ENCODE measurements at regions not wholly inside any gene's neighbourhood (a gene's known extent, or its start where the extent isn't known, plus 50 kb on each side); places are given as distances from the start of the nearest gene placed in this dataset.

DNA sequence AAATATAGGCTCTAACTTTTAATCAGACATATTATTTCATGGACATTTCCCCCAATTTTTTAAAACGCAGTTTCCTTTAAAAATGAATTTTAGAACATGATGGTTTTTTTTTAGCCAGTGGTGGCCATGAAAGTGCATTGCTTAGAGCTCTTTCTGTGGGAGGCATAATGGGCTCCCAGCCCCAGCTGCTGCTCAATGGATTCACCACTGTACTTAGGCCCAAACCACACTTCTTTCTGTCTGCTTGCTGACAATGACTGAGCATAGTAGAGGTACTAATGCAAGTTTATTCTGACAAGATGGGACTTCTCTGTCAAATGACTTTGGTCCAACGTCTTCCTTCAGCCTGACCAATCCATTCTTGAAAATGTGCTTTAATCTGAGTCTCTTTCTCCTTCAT lies 400.2 kb upstream of the GRIA3 start:
- Histone ChIP-seq H3K9me3 (replicated peaks in 1 of 2; ENCODE audit: control insufficient read depth in 2 of 2, insufficient read depth in 1 of 2, low read depth in 1 of 2, low read length in 2 of 2) (no peaks in the 10 kb centered on the region), H3K4me2 (ENCODE audit: insufficient read depth, low read length, poor library complexity, severe bottlenecking) (no peak overlapping the region), H3K18ac (ENCODE audit: low read length) (no peak overlapping the region), H4K8ac (ENCODE audit: low read depth, low read length) (no peak overlapping the region), H2BK15ac (ENCODE audit: low read length) (no peak overlapping the region), H2AFZ (ENCODE audit: low read length) (no peak overlapping the region), H3K4ac (ENCODE audit: low read length) (no peak overlapping the region), H3K27me3 (ENCODE audit: control insufficient read depth in 3 of 3, insufficient read depth in 3 of 3, low read depth in 1 of 3, low read length in 3 of 3) (no peaks in the 10 kb centered on the region), H2BK120ac (ENCODE audit: low read depth, low read length) (no peak overlapping the region), H3K36me3 (replicated peaks in 1 of 2; ENCODE audit: control insufficient read depth in 2 of 2, insufficient read depth in 2 of 2, low read length in 2 of 2) (no peaks in the 10 kb centered on the region), H3K4me1 (ENCODE audit: control insufficient read depth in 2 of 2, insufficient read depth in 1 of 2, low read depth in 1 of 2, low read length in 2 of 2) (no peaks in the 10 kb centered on the region), H4K91ac (ENCODE audit: low read depth, low read length, poor library complexity) (no peak overlapping the region), H2BK5ac (ENCODE audit: low read length) (no peak overlapping the region), H3K79me1 (ENCODE audit: low read depth, low read length) (no peaks in the 10 kb centered on the region), H3K27ac (replicated peaks; ENCODE audit: low read length) (no peak overlapping the region), H3K14ac (ENCODE audit: low read length) (no peak overlapping the region), H2AK5ac (ENCODE audit: low read depth, low read length) (no peak overlapping the region), H2BK12ac (ENCODE audit: low read length) (no peak overlapping the region), H3K9ac (ENCODE audit: low read depth, low read length, poor library complexity) (no peak overlapping the region), H3K23ac (ENCODE audit: low read depth, low read length, poor library complexity) (no peak overlapping the region), H3K4me3 (ENCODE audit: low read length in 2 of 2) (no peak overlapping the region)
- WGBS, 2 donors (ENCODE audit: extremely low coverage in 2 of 2, insufficient read length in 2 of 2, insufficient replicate concordance in 1 of 2) = no CpG with 5 or more reads among the region's 2 CpGs
- no peak for DNase-seq (ENCODE audit: low spot score)

DNA sequence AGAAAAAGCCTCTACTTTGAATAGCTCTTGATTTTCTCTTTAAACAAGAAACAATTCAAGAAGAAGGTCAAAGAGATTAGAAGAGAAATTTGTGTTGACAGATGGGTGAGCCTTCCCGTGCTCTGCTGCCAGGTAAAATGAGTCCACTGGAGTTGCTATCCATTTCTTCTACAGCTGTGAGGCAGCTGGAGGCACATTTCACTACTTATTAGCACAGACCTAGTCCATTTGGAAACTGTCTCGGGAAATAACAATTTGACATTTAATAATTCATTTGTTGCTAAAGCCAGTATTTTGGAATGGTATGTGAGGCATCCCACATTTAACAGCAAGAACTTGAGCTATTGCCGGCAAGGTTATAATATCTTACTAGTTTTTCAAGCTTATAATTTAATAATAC lies 396.8 kb upstream of the GRIA3 start:
- Histone ChIP-seq H3K18ac (ENCODE audit: low read length) (no peak overlapping the region), H3K9ac (ENCODE audit: low read depth, low read length, poor library complexity) (no peak overlapping the region), H2BK5ac (ENCODE audit: low read length) (no peak overlapping the region), H3K4me1 (ENCODE audit: control insufficient read depth in 2 of 2, insufficient read depth in 1 of 2, low read depth in 1 of 2, low read length in 2 of 2) (peaks cover 0 to 5% of the 10 kb centered on the region in 2 donors), H3K27me3 (ENCODE audit: control insufficient read depth in 3 of 3, insufficient read depth in 3 of 3, low read depth in 1 of 3, low read length in 3 of 3) (no peaks in the 10 kb centered on the region), H3K79me1 (ENCODE audit: low read depth, low read length) (no peaks in the 10 kb centered on the region), H3K23ac (ENCODE audit: low read depth, low read length, poor library complexity) (no peak overlapping the region), H3K4me3 (ENCODE audit: low read length in 2 of 2) (no peak overlapping the region), H4K91ac (ENCODE audit: low read depth, low read length, poor library complexity) (no peak overlapping the region), H4K8ac (ENCODE audit: low read depth, low read length) (no peak overlapping the region), H3K4ac (ENCODE audit: low read length) (no peak overlapping the region), H3K14ac (ENCODE audit: low read length) (no peak overlapping the region), H2AK5ac (ENCODE audit: low read depth, low read length) (no peak overlapping the region), H3K27ac (replicated peaks; ENCODE audit: low read length) (no peak overlapping the region), H3K9me3 (replicated peaks in 1 of 2; ENCODE audit: control insufficient read depth in 2 of 2, insufficient read depth in 1 of 2, low read depth in 1 of 2, low read length in 2 of 2) (no peaks in the 10 kb centered on the region), H3K36me3 (replicated peaks in 1 of 2; ENCODE audit: control insufficient read depth in 2 of 2, insufficient read depth in 2 of 2, low read length in 2 of 2) (no peaks in the 10 kb centered on the region), H2BK12ac (ENCODE audit: low read length) (no peak overlapping the region), H2BK15ac (ENCODE audit: low read length) (no peak overlapping the region), H2BK120ac (ENCODE audit: low read depth, low read length) (no peak overlapping the region), H3K4me2 (ENCODE audit: insufficient read depth, low read length, poor library complexity, severe bottlenecking) (no peak overlapping the region), H2AFZ (ENCODE audit: low read length) (no peak overlapping the region)
- no peak for DNase-seq (ENCODE audit: low spot score)
- WGBS, 2 donors (ENCODE audit: extremely low coverage in 2 of 2, insufficient read length in 2 of 2, insufficient replicate concordance in 1 of 2) = no CpG with 5 or more reads among the region's 3 CpGs

DNA sequence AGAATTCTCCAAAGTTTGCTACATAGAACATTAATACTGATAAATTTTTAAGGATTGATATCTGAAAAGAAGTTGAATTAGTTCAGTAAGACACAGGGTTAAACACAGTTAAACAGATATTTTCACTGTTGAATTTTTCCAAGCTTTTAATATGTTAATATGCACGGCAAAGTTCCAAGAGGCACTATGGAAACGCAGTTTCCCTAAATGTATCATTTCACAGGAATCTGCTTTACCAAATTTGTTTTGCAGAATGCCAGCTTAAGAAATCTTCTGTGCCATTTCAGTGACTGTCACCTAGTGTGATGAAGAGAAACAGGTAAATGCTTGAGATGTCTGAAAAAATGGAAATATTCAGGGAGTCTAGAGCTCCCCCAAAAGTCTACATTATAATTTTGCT lies 395.9 kb upstream of the GRIA3 start:
- Histone ChIP-seq H3K27ac (replicated peaks; ENCODE audit: low read length) (no peak overlapping the region), H3K18ac (ENCODE audit: low read length) (no peak overlapping the region), H4K91ac (ENCODE audit: low read depth, low read length, poor library complexity) (no peak overlapping the region), H3K23ac (ENCODE audit: low read depth, low read length, poor library complexity) (no peak overlapping the region), H3K4me1 (ENCODE audit: control insufficient read depth in 2 of 2, insufficient read depth in 1 of 2, low read depth in 1 of 2, low read length in 2 of 2) (peaks cover 0 to 5% of the 10 kb centered on the region in 2 donors), H3K4me2 (ENCODE audit: insufficient read depth, low read length, poor library complexity, severe bottlenecking) (no peak overlapping the region), H3K27me3 (ENCODE audit: control insufficient read depth in 3 of 3, insufficient read depth in 3 of 3, low read depth in 1 of 3, low read length in 3 of 3) (no peaks in the 10 kb centered on the region), H2BK15ac (ENCODE audit: low read length) (no peak overlapping the region), H2BK5ac (ENCODE audit: low read length) (no peak overlapping the region), H3K4ac (ENCODE audit: low read length) (no peak overlapping the region), H3K4me3 (ENCODE audit: low read length in 2 of 2) (no peak overlapping the region), H3K79me1 (ENCODE audit: low read depth, low read length) (no peaks in the 10 kb centered on the region), H2AK5ac (ENCODE audit: low read depth, low read length) (no peak overlapping the region), H2BK12ac (ENCODE audit: low read length) (no peak overlapping the region), H2BK120ac (ENCODE audit: low read depth, low read length) (no peak overlapping the region), H2AFZ (ENCODE audit: low read length) (no peak overlapping the region), H3K14ac (ENCODE audit: low read length) (no peak overlapping the region), H3K36me3 (replicated peaks in 1 of 2; ENCODE audit: control insufficient read depth in 2 of 2, insufficient read depth in 2 of 2, low read length in 2 of 2) (no peaks in the 10 kb centered on the region), H3K9me3 (replicated peaks in 1 of 2; ENCODE audit: control insufficient read depth in 2 of 2, insufficient read depth in 1 of 2, low read depth in 1 of 2, low read length in 2 of 2) (no peaks in the 10 kb centered on the region), H4K8ac (ENCODE audit: low read depth, low read length) (no peak overlapping the region), H3K9ac (ENCODE audit: low read depth, low read length, poor library complexity) (no peak overlapping the region)
- WGBS, 2 donors (ENCODE audit: extremely low coverage in 2 of 2, insufficient read length in 2 of 2, insufficient replicate concordance in 1 of 2) = no CpG with 5 or more reads among the region's 2 CpGs
- no peak for DNase-seq (ENCODE audit: low spot score)

DNA sequence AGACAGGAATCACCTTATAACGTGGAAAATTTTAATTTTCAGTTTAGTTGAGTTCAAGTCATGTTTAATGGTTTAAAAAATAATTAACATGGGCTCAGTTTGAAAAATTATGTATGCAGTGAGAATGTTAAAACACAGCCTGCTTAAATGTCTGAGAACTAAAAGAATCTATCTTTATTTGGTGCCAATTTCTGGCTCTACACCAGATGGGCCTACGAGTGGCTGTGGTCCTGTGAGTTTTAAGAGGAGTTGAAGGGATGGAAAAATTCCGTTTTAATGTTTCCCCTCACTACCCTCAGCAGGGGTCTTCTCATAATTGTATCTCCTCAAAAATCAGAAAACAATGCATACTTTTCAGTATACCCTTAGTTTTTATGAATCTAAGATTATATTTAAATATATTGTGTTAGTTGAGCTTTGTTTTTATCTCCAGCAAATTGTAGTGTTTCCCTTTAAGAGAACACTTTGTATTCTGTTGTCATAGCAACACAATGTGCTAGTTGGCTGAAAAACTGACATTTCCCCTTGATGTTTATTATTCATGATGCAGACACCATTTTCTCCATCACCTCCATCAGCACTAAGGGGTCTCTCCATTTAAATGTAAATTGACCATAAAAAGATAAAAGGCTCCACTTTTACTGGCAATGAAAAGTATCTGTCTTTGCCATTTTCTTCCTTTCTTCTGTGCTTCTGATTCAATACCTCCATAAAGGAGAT lies 393.5 kb upstream of the GRIA3 start:
- no peak for DNase-seq (ENCODE audit: low spot score)

More for the DNA sequence above, 393.5 kb upstream of the GRIA3 start:
- H2AK5ac ChIP-seq (ENCODE audit: low read depth, low read length) = no peak overlapping the region
- no peak overlapping the region for H3K27ac ChIP-seq (replicated peaks; ENCODE audit: low read length)
- no peaks in the 10 kb centered on the region for H3K36me3 ChIP-seq (replicated peaks in 1 of 2; ENCODE audit: control insufficient read depth in 2 of 2, insufficient read depth in 2 of 2, low read length in 2 of 2)
- no peak overlapping the region for H2BK5ac ChIP-seq (ENCODE audit: low read length)
- no peak overlapping the region for H3K18ac ChIP-seq (ENCODE audit: low read length)
- H3K4me1 ChIP-seq (ENCODE audit: control insufficient read depth in 2 of 2, insufficient read depth in 1 of 2, low read depth in 1 of 2, low read length in 2 of 2) = peaks cover 0 to 5% of the 10 kb centered on the region in 2 donors
- no peak overlapping the region for H4K91ac ChIP-seq (ENCODE audit: low read depth, low read length, poor library complexity)
- H2BK15ac ChIP-seq (ENCODE audit: low read length) = no peak overlapping the region
- H4K8ac ChIP-seq (ENCODE audit: low read depth, low read length) = no peak overlapping the region
- no peak overlapping the region for H2BK12ac ChIP-seq (ENCODE audit: low read length)
- no peak overlapping the region for H3K14ac ChIP-seq (ENCODE audit: low read length)
- H3K9me3 ChIP-seq (replicated peaks in 1 of 2; ENCODE audit: control insufficient read depth in 2 of 2, insufficient read depth in 1 of 2, low read depth in 1 of 2, low read length in 2 of 2) = no peaks in the 10 kb centered on the region
- no peak overlapping the region for H3K9ac ChIP-seq (ENCODE audit: low read depth, low read length, poor library complexity)
- no peak overlapping the region for H3K4me2 ChIP-seq (ENCODE audit: insufficient read depth, low read length, poor library complexity, severe bottlenecking)
- H3K4ac ChIP-seq (ENCODE audit: low read length) = no peak overlapping the region
- no peaks in the 10 kb centered on the region for H3K27me3 ChIP-seq (ENCODE audit: control insufficient read depth in 3 of 3, insufficient read depth in 3 of 3, low read depth in 1 of 3, low read length in 3 of 3)
- no CpG with 5 or more reads among the region's 3 CpGs for WGBS, 2 donors (ENCODE audit: extremely low coverage in 2 of 2, insufficient read length in 2 of 2, insufficient replicate concordance in 1 of 2)
- H3K23ac ChIP-seq (ENCODE audit: low read depth, low read length, poor library complexity) = no peak overlapping the region
- no peak overlapping the region for H3K4me3 ChIP-seq (ENCODE audit: low read length in 2 of 2)
- H2AFZ ChIP-seq (ENCODE audit: low read length) = no peak overlapping the region
- H3K79me1 ChIP-seq (ENCODE audit: low read depth, low read length) = no peaks in the 10 kb centered on the region
- H2BK120ac ChIP-seq (ENCODE audit: low read depth, low read length) = no peak overlapping the region
